ENCODE measurements at regions not wholly inside any gene's neighbourhood (a gene's known extent, or its start where the extent isn't known, plus 50 kb on each side); places are given as distances from the start of the nearest gene placed in this dataset.
"Not testable (repeated sequence)": the region's sequence is repeated elsewhere in the genome, so short reads cannot be mapped to it uniquely, and the experiment has no call there.

- H3K4me1 ChIP-seq; H3K27ac ChIP-seq; H3K9me3 ChIP-seq; intact Hi-C loops (cut with DNase I); H3K4me3 ChIP-seq; H3K27me3 ChIP-seq; ATAC-seq; DNase-seq; H3K36me3 ChIP-seq (replicated peaks in 1 of 2; ENCODE audit: insufficient read depth in 1 of 2, low read depth in 2 of 2): not testable (repeated sequence)
- 82 to 87% methylated on average over 3 of the region's 3 CpGs for WGBS, 2 donors
These were observed 291.7 kb upstream of the ZNF322 start for GRCh38 chr6:26951211-26951610.

GRCh38 chr6:26956078-26956600 is 291.4 kb upstream of the PRSS16 start:
- DNase-seq, result peak; percentile 56 to 75 (median 68)
- H3K9me3 ChIP-seq; H3K4me1 ChIP-seq; H3K27me3 ChIP-seq; intact Hi-C loops (cut with DNase I); H3K36me3 ChIP-seq (replicated peaks in 1 of 2; ENCODE audit: insufficient read depth in 1 of 2, low read depth in 2 of 2): not testable (repeated sequence)
- TF ChIP-seq POLR2A (IDR thresholded peaks at IDR 0.05), result peak in 1 of 3 donors; percentile 21
- peak; percentile 48 for ATAC-seq
- peak overlapping the region; percentile 22 to 77 for H3K4me3 ChIP-seq
- H3K27ac ChIP-seq, result peak overlapping the region; percentile 85 to 93 (median 90)
- 18 to 21% methylated on average over 4 to 7 of the region's 20 CpGs for WGBS, 2 donors

- peak; percentile 88 to 91 (median 90) for DNase-seq
- H3K36me3 ChIP-seq (replicated peaks in 1 of 2; ENCODE audit: insufficient read depth in 1 of 2, low read depth in 2 of 2); intact Hi-C loops (cut with DNase I); H3K9me3 ChIP-seq; H3K4me1 ChIP-seq; H3K27me3 ChIP-seq: not testable (repeated sequence)
- peak; percentile 62 to 84 (median 69) for TF ChIP-seq CTCF (IDR thresholded peaks at IDR 0.05)
- peak; percentile 62 to 76 (median 73) for TF ChIP-seq POLR2A (IDR thresholded peaks at IDR 0.05)
- 0% methylated on average over 7 to 12 of the region's 54 CpGs for WGBS, 2 donors
- H3K4me3 ChIP-seq, result peak overlapping the region; percentile 22 to 77
- peak overlapping the region; percentile 85 to 93 (median 90) for H3K27ac ChIP-seq
- peak; percentile 82 for ATAC-seq
These were observed 290.8 kb upstream of the PRSS16 start for GRCh38 chr6:26956601-26957184.

- H3K27me3 ChIP-seq; H3K9me3 ChIP-seq; ATAC-seq; H3K36me3 ChIP-seq (replicated peaks in 1 of 2; ENCODE audit: insufficient read depth in 1 of 2, low read depth in 2 of 2); intact Hi-C loops (cut with DNase I); H3K4me1 ChIP-seq: not testable (repeated sequence)
- WGBS, 2 donors, result 7 to 18% methylated on average over 6 of the region's 6 CpGs
- Histone ChIP-seq H3K27ac (peak overlapping the region in 3 of 4 donors; percentile 85 to 90 (median 89)), H3K4me3 (peak overlapping the region; percentile 22 to 77)
- DNase-seq, result peak in 3 of 4 donors; percentile 5 to 10 (median 9)
These were observed 289.9 kb upstream of the PRSS16 start for GRCh38 chr6:26957399-26958127.

- H3K4me1 ChIP-seq; H3K36me3 ChIP-seq (replicated peaks in 1 of 2; ENCODE audit: insufficient read depth in 1 of 2, low read depth in 2 of 2); intact Hi-C loops (cut with DNase I); H3K27ac ChIP-seq; H3K9me3 ChIP-seq; H3K4me3 ChIP-seq; DNase-seq; ATAC-seq; H3K27me3 ChIP-seq: not testable (repeated sequence)
These were observed 286.3 kb upstream of the PRSS16 start for GRCh38 chr6:26961236-26961635.

- H3K36me3 ChIP-seq (replicated peaks in 1 of 2; ENCODE audit: insufficient read depth in 1 of 2, low read depth in 2 of 2), result no peaks in the 10 kb centered on the region
- no peaks in the 10 kb centered on the region for H3K27me3 ChIP-seq
- intact Hi-C loops (cut with DNase I), result no loop called here
- no peak overlapping the region for H3K4me3 ChIP-seq
- TF ChIP-seq CTCF (IDR thresholded peaks at IDR 0.05), result no peak
- TF ChIP-seq POLR2A (IDR thresholded peaks at IDR 0.05), result no peak
- WGBS, 2 donors, result 94% methylated on average over 14 to 15 of the region's 15 CpGs
- H3K4me1 ChIP-seq, result no peaks in the 10 kb centered on the region
- ATAC-seq (no peak), DNase-seq (no peak)
- no peaks in the 10 kb centered on the region for H3K9me3 ChIP-seq
- no peak overlapping the region for H3K27ac ChIP-seq
These were observed 245.1 kb upstream of the PRSS16 start for GRCh38 chr6:27002447-27002846.

All from body of pancreas (tissue), 4 donors.